HFFc6 (cell line): ENCODE measurements at regions not wholly inside any gene's neighbourhood (a gene's known extent, or its start where the extent isn't known, plus 50 kb on each side); places are given as distances from the start of the nearest gene placed in this dataset.
A peak's percentile ranks its signal among the peaks of the same experiment; 100 is the strongest.

Source experiments
- DNase-seq: peaks from one replicate; pipeline ENCODE4 v3.0.0-alpha.2; 2018
- H3K27ac Mint-ChIP-seq: 2 replicates; pipeline ENCODE4 v1.8.0; 2020; ENCODE audit warnings: mild to moderate bottlenecking, mixed read lengths
- H3K27me3 Mint-ChIP-seq: 2 replicates; pipeline ENCODE4 v1.8.0; 2021; ENCODE audit warnings: mild to moderate bottlenecking, moderate library complexity, mixed read lengths; ENCODE audit not compliant: insufficient read depth
- H3K36me3 Mint-ChIP-seq: 2 replicates; pipeline ENCODE4 v1.8.0; 2021; ENCODE audit warnings: low read depth, mixed read lengths
- H3K4me1 Mint-ChIP-seq: 2 replicates; pipeline ENCODE4 v1.8.0; 2020; ENCODE audit warnings: low read depth, mixed read lengths
- H3K4me3 Mint-ChIP-seq: 2 replicates; pipeline ENCODE4 v1.8.0; 2020; ENCODE audit warnings: mild to moderate bottlenecking, moderate library complexity, mixed read lengths
- H3K9me3 Mint-ChIP-seq: 2 replicates; pipeline ENCODE4 v1.8.0; 2020; ENCODE audit warnings: mild to moderate bottlenecking, mixed read lengths
- TF ChIP-seq, protein P1 (sequence below): fragments of 200-600 bp; sonication (generic); IDR thresholded peaks from 2 replicates; pipeline ENCODE4 v1.5.0; 2021; ENCODE audit warnings: antibody characterized with exemption, mild to moderate bottlenecking

DNA sequence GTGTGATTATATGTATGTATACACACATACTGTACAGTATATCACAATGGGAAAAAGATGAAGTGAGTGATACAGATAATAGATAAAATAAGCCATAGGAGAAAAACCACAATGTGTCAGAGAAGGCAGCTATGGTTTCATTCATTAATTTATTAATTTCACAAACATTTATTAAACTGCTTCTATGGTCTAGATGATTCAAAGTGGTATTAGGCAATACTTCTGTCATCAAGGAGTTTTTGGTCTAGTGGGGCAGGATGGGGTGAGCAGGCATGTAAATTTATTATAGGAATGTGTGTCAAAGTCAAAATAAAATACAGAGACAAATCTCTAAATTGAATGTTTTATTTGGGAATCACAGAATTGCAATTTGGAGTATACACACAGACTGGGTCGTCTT lies 65.2 kb upstream of the ANKEF1 start:
- Mint-ChIP-seq H3K27me3 (peaks cover 1% of the 10 kb centered on the region; the same call in 1 of the 2 replicates), H3K4me3 (no peak overlapping the region), H3K36me3 (no peaks in the 10 kb centered on the region), H3K4me1 (no peaks in the 10 kb centered on the region), H3K9me3 (no peaks in the 10 kb centered on the region), H3K27ac (no peak overlapping the region)
- TF ChIP-seq, protein P1, sequence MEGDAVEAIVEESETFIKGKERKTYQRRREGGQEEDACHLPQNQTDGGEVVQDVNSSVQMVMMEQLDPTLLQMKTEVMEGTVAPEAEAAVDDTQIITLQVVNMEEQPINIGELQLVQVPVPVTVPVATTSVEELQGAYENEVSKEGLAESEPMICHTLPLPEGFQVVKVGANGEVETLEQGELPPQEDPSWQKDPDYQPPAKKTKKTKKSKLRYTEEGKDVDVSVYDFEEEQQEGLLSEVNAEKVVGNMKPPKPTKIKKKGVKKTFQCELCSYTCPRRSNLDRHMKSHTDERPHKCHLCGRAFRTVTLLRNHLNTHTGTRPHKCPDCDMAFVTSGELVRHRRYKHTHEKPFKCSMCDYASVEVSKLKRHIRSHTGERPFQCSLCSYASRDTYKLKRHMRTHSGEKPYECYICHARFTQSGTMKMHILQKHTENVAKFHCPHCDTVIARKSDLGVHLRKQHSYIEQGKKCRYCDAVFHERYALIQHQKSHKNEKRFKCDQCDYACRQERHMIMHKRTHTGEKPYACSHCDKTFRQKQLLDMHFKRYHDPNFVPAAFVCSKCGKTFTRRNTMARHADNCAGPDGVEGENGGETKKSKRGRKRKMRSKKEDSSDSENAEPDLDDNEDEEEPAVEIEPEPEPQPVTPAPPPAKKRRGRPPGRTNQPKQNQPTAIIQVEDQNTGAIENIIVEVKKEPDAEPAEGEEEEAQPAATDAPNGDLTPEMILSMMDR: no peak
- no peak for DNase-seq

- no peak overlapping the region for H3K4me3 Mint-ChIP-seq
- H3K36me3 Mint-ChIP-seq: no peaks in the 10 kb centered on the region
- H3K4me1 Mint-ChIP-seq: no peaks in the 10 kb centered on the region
- TF ChIP-seq, protein P1: no peak
- peaks cover 1% of the 10 kb centered on the region; the same call in 1 of the 2 replicates for H3K27me3 Mint-ChIP-seq
- H3K27ac Mint-ChIP-seq: no peak overlapping the region
- H3K9me3 Mint-ChIP-seq: no peaks in the 10 kb centered on the region
- no peak for DNase-seq
Observed at GRCh38 chr20:9968015-9968414, 66.8 kb upstream of the ANKEF1 start.

DNA sequence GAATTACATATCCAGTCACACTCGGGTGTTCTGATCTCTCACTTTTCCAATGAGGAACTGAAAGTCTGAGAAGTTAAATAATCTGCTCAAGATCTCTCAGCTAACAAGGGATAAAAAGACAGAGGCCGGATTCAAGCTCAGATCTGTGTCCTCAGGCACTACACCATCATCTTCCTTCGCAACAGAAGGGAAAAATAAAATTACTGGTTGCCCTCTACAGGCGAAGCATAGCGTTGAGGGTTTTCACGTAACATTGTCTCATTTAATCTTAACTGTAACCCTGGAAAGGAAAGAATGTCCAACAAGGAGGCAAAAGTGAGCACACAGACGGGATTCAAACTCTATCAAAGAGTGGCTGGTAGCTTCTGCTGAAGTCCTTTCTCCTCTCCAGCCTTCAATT lies 67.8 kb upstream of the ANKEF1 start:
- Mint-ChIP-seq H3K9me3 (no peaks in the 10 kb centered on the region), H3K4me3 (no peak overlapping the region), H3K27ac (no peak overlapping the region), H3K36me3 (no peaks in the 10 kb centered on the region), H3K4me1 (no peaks in the 10 kb centered on the region), H3K27me3 (no peaks in the 10 kb centered on the region; the same call in 1 of the 2 replicates)
- TF ChIP-seq, protein P1: peak; percentile 48
- DNase-seq: no peak

GRCh38 chr20:9963029-9963428 lies 71.8 kb upstream of the ANKEF1 start:
- TF ChIP-seq, protein P1: no peak
- H3K36me3 Mint-ChIP-seq: no peaks in the 10 kb centered on the region
- no peak overlapping the region for H3K27ac Mint-ChIP-seq
- no peaks in the 10 kb centered on the region for H3K27me3 Mint-ChIP-seq
- no peaks in the 10 kb centered on the region for H3K4me1 Mint-ChIP-seq
- no peak overlapping the region for H3K4me3 Mint-ChIP-seq
- DNase-seq: no peak
- peaks cover 5% of the 10 kb centered on the region; the same call in 1 of the 2 replicates for H3K9me3 Mint-ChIP-seq

DNA sequence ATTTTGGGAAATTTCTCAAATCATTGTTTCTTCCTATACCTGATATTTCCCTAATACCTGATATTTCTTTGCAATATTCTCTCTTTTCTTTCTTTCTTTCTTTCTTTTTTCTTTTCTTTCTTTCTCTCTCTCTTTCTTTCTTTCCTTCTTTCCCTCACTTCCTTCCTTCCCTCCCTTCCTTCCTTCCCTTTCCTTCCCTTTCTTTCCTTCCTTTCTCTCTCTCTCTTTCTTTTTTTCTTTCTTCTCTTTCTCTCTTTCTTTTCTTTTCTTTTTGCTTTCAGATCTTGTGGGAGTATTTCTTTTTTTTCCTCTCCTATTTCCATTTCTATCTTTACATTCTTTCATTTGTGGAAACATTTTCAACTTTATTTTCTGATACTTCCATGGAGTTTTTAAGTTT lies 76.1 kb upstream of the ANKEF1 start:
- no peak overlapping the region for H3K27ac Mint-ChIP-seq
- TF ChIP-seq, protein P1: no peak
- no peaks in the 10 kb centered on the region; the same call in 1 of the 2 replicates for H3K27me3 Mint-ChIP-seq

DNA sequence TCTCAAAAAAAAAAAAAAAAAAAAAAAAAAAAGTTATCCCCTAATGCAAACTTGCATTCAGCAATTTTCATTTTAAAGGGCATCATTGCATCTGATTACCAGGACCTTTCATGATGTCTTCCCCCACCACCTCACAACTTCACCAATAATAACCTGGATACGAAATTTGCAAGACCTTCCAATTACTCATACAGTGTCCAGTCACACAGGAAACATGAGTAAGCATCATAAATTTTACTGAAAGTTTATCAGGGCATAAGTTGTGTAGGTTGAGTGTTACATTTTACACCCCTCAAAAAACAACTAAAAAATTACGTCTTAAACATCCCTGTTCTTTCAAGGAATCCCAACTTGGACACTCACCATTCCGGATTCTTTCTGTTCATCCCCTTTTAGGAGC lies 79.1 kb upstream of the ANKEF1 start:
- Mint-ChIP-seq H3K27ac (no peak overlapping the region), H3K27me3 (no peaks in the 10 kb centered on the region; the same call in 1 of the 2 replicates), H3K4me3 (no peak overlapping the region), H3K9me3 (peaks cover 10% of the 10 kb centered on the region; the same call in 1 of the 2 replicates), H3K4me1 (no peaks in the 10 kb centered on the region), H3K36me3 (0 out of 2 replicates have a peak, but pooled peaks cover 3% of the 10 kb centered on the region)
- TF ChIP-seq, protein P1: no peak
- no peak for DNase-seq

More for the DNA sequence above, 76.1 kb upstream of the ANKEF1 start:
- no peak for DNase-seq
- Mint-ChIP-seq H3K36me3 (0 out of 2 replicates have a peak, but pooled peaks cover 3% of the 10 kb centered on the region), H3K4me3 (no peak overlapping the region), H3K9me3 (peaks cover 10% of the 10 kb centered on the region; the same call in 1 of the 2 replicates), H3K4me1 (no peaks in the 10 kb centered on the region)
